SJCRH30 (cell line): ENCODE measurements at regions not wholly inside any gene's neighbourhood (a gene's known extent, or its start where the extent isn't known, plus 50 kb on each side); places are given as distances from the start of the nearest gene placed in this dataset.
A peak's percentile ranks its signal among the peaks of the same experiment; 100 is the strongest.

Experiments
- DNase-seq, 2 experiments: peaks; one replicate each; pipeline ENCODE4 v3.0.0-alpha.2; 2015 to 2020
- H3K27ac ChIP-seq: fragments of 250-450 bp; sonication (Bioruptor Pico); 2 replicates; pipeline ENCODE4 v1.5.1; 2020; ENCODE audit warnings: mild to moderate bottlenecking, moderate library complexity
- H3K27me3 ChIP-seq: fragments of 250-450 bp; sonication (Bioruptor Pico); 2 replicates; pipeline ENCODE4 v1.5.1; 2020; ENCODE audit warnings: mild to moderate bottlenecking, moderate library complexity
- H3K36me3 ChIP-seq: fragments of 250-450 bp; sonication (Bioruptor Pico); 2 replicates; pipeline ENCODE4 v1.5.1; 2020; ENCODE audit warnings: mild to moderate bottlenecking, moderate library complexity
- H3K4me1 ChIP-seq: fragments of 250-450 bp; sonication (Bioruptor Pico); 2 replicates; pipeline ENCODE4 v1.5.1; 2020; ENCODE audit warnings: mild to moderate bottlenecking, moderate library complexity
- H3K4me3 ChIP-seq: fragments of 250-450 bp; sonication (Bioruptor Pico); 2 replicates; pipeline ENCODE4 v1.5.1; 2020; ENCODE audit warnings: mild to moderate bottlenecking, moderate library complexity
- H3K9me3 ChIP-seq: fragments of 250-450 bp; sonication (Bioruptor Pico); replicated peaks from 2 replicates; pipeline ENCODE4 v1.5.1; 2020; ENCODE audit warnings: mild to moderate bottlenecking, moderate library complexity

DNA sequence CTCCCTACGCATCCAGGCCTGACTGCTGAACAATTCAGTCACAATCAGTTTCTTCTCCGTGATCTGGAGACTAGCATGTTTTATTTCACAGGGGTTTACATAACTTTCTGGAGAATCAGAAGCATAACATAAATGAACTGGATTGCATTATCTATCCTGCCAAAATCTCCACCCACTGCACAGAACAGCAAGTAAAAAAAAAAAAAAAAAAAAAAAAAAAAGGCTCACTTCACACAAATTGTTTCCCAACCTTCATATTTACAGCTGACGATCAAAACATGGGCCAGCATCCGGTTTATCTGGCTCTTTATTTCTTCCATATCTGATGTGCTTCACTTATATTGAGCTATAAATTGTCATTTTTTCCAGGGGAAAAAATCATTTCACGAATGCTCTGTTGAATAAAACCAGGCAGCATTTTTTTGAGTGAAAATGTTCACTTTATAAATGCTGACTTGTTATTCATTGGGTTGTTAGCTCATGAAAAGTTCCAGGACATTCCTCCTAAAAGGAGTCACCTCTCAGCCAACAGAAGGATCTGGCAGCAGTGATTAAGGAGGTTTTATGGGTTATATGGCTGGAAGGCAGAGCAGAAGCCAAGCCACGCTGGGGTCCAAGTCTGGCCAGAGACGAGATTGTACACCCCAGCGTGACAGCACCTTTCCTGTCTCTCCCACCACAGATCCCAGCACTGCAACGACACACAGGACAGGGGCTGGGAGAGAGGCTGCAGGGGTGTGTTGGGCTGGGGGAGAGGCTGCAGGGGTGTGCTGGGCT lies 51.2 kb upstream of the GLI2 start:
- Histone ChIP-seq H3K27ac (no peak overlapping the region), H3K36me3 (no peaks in the 10 kb centered on the region), H3K4me3 (no peak overlapping the region), H3K4me1 (peaks cover 11% of the 10 kb centered on the region; the same call in 1 of the 2 replicates), H3K27me3 (no peaks in the 10 kb centered on the region), H3K9me3 (no peaks in the 10 kb centered on the region; the same call in 1 of the 2 replicates)
- no peak for DNase-seq

DNA sequence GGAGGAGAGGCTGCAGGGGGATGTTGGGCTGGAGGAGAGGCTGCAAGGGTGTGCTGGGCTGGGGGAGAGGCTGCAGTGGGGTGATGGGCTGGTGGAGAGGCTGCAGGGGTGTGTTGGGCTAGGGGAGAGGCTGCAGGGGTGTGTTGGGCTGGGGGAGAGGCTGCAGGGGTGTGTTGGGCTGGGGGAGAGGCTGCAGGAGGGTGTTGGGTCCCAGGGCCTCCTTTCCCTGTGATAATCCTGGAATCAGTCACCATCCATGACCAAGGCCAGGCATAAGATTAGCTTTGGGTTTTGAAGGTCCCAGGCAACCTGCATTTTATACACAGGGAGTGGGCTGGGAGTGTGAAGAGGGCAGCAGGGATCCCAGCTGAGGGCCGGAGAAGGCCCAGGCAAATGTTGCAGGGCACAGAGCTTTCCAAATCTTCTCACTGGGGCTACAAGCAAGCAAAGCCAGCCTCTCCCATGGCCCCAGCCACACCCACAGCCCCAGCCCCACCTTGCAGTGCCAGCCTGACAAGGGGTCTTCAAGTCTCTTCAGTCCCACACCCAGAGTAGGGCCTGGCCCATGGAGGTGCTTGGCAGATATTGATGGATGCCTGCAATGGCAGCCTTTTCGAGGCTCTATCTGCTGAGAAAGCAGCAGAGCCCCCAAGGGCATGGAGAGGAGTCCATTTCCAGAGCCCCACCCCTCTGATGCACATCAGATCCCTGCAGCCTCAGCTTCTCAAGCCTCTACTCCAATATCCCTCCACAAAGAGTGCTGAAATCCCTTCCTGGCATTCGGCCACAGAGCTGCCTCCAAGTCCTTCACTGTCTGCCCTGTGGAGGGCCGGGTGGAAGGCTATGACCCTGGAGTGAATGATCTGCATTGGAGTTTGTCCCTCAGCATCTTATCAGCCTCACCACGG lies 50.3 kb upstream of the GLI2 start:
- Histone ChIP-seq H3K4me3 (no peak overlapping the region), H3K27ac (no peak overlapping the region), H3K36me3 (no peaks in the 10 kb centered on the region), H3K27me3 (no peaks in the 10 kb centered on the region), H3K9me3 (no peaks in the 10 kb centered on the region; the same call in 1 of the 2 replicates), H3K4me1 (peaks cover 11% of the 10 kb centered on the region; the same call in 1 of the 2 replicates)
- peak in 1 of 2 experiments; percentile 32 for DNase-seq
